ENCODE measurements at regions not wholly inside any gene's neighbourhood (a gene's known extent, or its start where the extent isn't known, plus 50 kb on each side); places are given as distances from the start of the nearest gene placed in this dataset.
"Not testable (repeated sequence)": the region's sequence is repeated elsewhere in the genome, so short reads cannot be mapped to it uniquely, and the experiment has no call there.

- H3K9me3 ChIP-seq: no peaks in the 10 kb centered on the region
- WGBS, 3 donors: 45 to 68% (median 50%) methylated on average over 4 of the region's 4 CpGs
- TF ChIP-seq CTCF (IDR thresholded peaks at IDR 0.05): no peak
- H3K4me3 ChIP-seq: no peak overlapping the region
- intact Hi-C loops (cut with DNase I): no loop called here
- no peaks in the 10 kb centered on the region for H3K36me3 ChIP-seq (ENCODE audit: insufficient read depth in 1 of 2, low read depth in 1 of 2)
- H3K4me1 ChIP-seq: no peaks in the 10 kb centered on the region
- ATAC-seq (no peak), DNase-seq (no peak)
- H3K27ac ChIP-seq: no peak overlapping the region
- H3K27me3 ChIP-seq (ENCODE audit: insufficient read depth in 3 of 3, low read length in 2 of 3): peaks cover 0 to 60% (median 18%) of the 10 kb centered on the region in 3 donors
Observed at GRCh38 chr4:1523506-1523905, 117.3 kb upstream of the NKX1-1 start.

- peak in 1 of 2 donors; percentile 8 for DNase-seq
- Histone ChIP-seq H3K9me3 (no peaks in the 10 kb centered on the region), H3K27me3 (ENCODE audit: insufficient read depth in 3 of 3, low read length in 2 of 3) (peaks cover 0 to 58% (median 16%) of the 10 kb centered on the region in 3 donors), H3K27ac (no peak overlapping the region), H3K4me1 (no peaks in the 10 kb centered on the region), H3K36me3 (ENCODE audit: insufficient read depth in 1 of 2, low read depth in 1 of 2) (no peaks in the 10 kb centered on the region), H3K4me3 (no peak overlapping the region)
- no peak for TF ChIP-seq CTCF (IDR thresholded peaks at IDR 0.05)
- ATAC-seq: no peak
- intact Hi-C loops (cut with DNase I): no loop called here
- 64 to 81% (median 74%) methylated on average over 5 of the region's 5 CpGs for WGBS, 3 donors
Observed at GRCh38 chr4:1523033-1523432, 116.8 kb upstream of the NKX1-1 start.

GRCh38 chr4:1522606-1523005 lies 116.4 kb upstream of the NKX1-1 start:
- Histone ChIP-seq H3K36me3 (ENCODE audit: insufficient read depth in 1 of 2, low read depth in 1 of 2) (no peaks in the 10 kb centered on the region), H3K27ac (no peak overlapping the region), H3K9me3 (no peaks in the 10 kb centered on the region), H3K27me3 (ENCODE audit: insufficient read depth in 3 of 3, low read length in 2 of 3) (peaks cover 0 to 58% (median 16%) of the 10 kb centered on the region in 3 donors), H3K4me1 (no peaks in the 10 kb centered on the region), H3K4me3 (no peak overlapping the region)
- DNase-seq (peak; percentile 1 to 50), ATAC-seq (no peak)
- 83 to 86% (median 84%) methylated on average over 6 of the region's 6 CpGs for WGBS, 3 donors
- no peak for TF ChIP-seq CTCF (IDR thresholded peaks at IDR 0.05)
- intact Hi-C loops (cut with DNase I): no loop called here

GRCh38 chr4:1521821-1522361 lies 115.6 kb upstream of the NKX1-1 start:
- DNase-seq (peak; percentile 1 to 32), ATAC-seq (no peak)
- Histone ChIP-seq H3K36me3 (ENCODE audit: insufficient read depth in 1 of 2, low read depth in 1 of 2) (no peaks in the 10 kb centered on the region), H3K27me3 (ENCODE audit: insufficient read depth in 3 of 3, low read length in 2 of 3) (peaks cover 0 to 62% (median 16%) of the 10 kb centered on the region in 3 donors), H3K27ac (no peak overlapping the region), H3K4me1 (no peaks in the 10 kb centered on the region), H3K4me3 (no peak overlapping the region), H3K9me3 (no peaks in the 10 kb centered on the region)
- 79 to 82% (median 79%) methylated on average over 19 of the region's 19 CpGs for WGBS, 3 donors
- intact Hi-C loops (cut with DNase I): no loop called here
- no peak for TF ChIP-seq CTCF (IDR thresholded peaks at IDR 0.05)

- WGBS, 3 donors: 2 to 12% (median 6%) methylated on average over 33 to 53 of the region's 79 CpGs
- H3K9me3 ChIP-seq; H3K27ac ChIP-seq; H3K4me1 ChIP-seq; intact Hi-C loops (cut with DNase I); H3K36me3 ChIP-seq (ENCODE audit: insufficient read depth in 1 of 2, low read depth in 1 of 2): not testable (repeated sequence)
- peaks cover 0 to 69% (median 16%) of the 10 kb centered on the region in 3 donors for H3K27me3 ChIP-seq (ENCODE audit: insufficient read depth in 3 of 3, low read length in 2 of 3)
- H3K4me3 ChIP-seq: peak overlapping the region; percentile 44
- ATAC-seq: peak in 2 of 4 donors; percentile 37 to 60
- peak; percentile 15 to 67 for DNase-seq
Observed at GRCh38 chr4:1520795-1521576, 114.7 kb upstream of the NKX1-1 start.
